T47D (cell line): ENCODE measurements at regions not wholly inside any gene's neighbourhood (a gene's known extent, or its start where the extent isn't known, plus 50 kb on each side); places are given as distances from the start of the nearest gene placed in this dataset.
"Not testable (repeated sequence)": the region's sequence is repeated elsewhere in the genome, so short reads cannot be mapped to it uniquely, and the experiment has no call there.

ENCODE experiments used
- DNase-seq, 2 experiments: peaks; one replicate each; pipeline versions ENCODE4 v3.0.0 to v3.0.0-alpha.2; 2011 to 2012; ENCODE audit warnings: low read depth in 1 of 2, low spot score in 1 of 2
- JUND ChIP-seq: IDR thresholded peaks from 2 replicates; pipeline ENCODE4 v1.6.1; 2012; ENCODE audit warnings: low read depth
- in situ Hi-C: cut with HindIII; loops from 2 replicates; pipeline ENCODE4 v1.10.0; 2016; ENCODE audit warnings: low sequenced_read_pairs, low pct_unique_long_range_greater_than_20kb

GRCh38 chr7:115356139-115356746, 434.3 kb downstream of the MDFIC start:
- in situ Hi-C loops, result no loop called here
- TF ChIP-seq JUND, result no peak
- DNase-seq, result peak in 1 of 2 experiments; percentile 13

DNA sequence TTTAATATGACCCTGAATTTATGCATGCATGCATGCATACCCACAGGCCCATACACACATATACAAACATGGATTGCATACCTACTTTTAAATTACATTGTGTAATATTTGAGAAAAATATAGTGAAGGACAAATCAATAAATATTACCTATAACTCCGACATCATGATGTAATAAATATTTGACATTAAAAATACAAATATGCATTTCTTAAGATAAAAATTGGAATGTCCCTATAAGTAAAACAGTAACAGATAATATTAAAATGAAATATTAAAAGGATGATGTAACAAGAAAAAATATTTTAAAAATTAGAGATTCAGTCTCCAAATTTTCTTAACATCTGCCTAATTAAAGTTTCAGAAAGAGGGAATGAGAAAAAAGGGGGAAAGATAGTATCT, 433.0 kb downstream of the MDFIC start:
- DNase-seq, result no peak
- in situ Hi-C loops, result no loop called here
- TF ChIP-seq JUND, result no peak

GRCh38 chr7:115352375-115352774, 430.5 kb downstream of the MDFIC start:
- no peak for TF ChIP-seq JUND
- in situ Hi-C loops, result no loop called here
- no peak for DNase-seq

DNA sequence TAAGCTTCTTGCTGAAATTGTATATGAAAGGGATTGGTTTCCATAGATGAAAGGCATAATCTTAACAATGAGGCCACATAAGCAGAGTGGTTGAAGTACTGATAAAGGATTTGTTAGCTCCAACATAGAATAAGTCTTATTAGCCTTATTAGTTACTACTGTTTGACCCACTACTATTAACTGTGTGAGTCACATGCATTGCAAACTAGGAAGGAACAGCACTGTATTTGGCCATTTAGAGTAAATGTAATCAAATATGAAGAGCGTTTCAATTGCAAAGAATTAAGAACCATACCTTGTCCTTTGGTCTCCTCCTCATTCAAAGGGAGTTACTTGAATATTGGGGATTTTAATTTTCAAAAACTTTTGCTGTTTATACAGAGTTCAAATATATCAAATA, 428.9 kb downstream of the MDFIC start:
- no peak for DNase-seq
- no peak for TF ChIP-seq JUND
- in situ Hi-C loops, result no loop called here

- TF ChIP-seq JUND, result no peak
- in situ Hi-C loops, result no loop called here
- no peak for DNase-seq
Measured at GRCh38 chr7:115349635-115350034, 427.7 kb downstream of the MDFIC start.

DNA sequence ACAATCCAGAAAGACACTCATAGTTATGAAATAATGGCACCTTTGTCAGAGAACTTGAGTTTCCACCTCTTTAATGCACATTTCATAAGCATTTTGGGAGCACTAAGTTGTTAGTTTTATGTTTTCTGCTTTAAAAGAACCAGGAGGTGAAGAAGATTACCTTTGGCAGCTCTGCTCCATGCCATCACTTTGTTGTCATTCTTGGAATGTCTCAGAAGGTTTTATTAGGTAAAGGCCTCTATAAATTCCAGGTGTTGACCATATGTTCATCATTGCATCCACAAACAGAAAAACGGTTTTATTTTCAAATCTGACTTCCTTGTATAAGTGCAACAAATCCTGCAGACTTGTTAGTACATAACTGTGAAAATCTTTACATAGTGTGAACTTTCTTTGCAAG, 424.8 kb downstream of the MDFIC start:
- no peak for TF ChIP-seq JUND
- DNase-seq, result no peak
- in situ Hi-C loops, result no loop called here

GRCh38 chr7:115340828-115341227, 418.9 kb downstream of the MDFIC start:
- DNase-seq, result peak in 1 of 2 experiments; percentile 4

GRCh38 chr7:115338016-115338415, 416.1 kb downstream of the MDFIC start:
- in situ Hi-C loops, result no loop called here
- DNase-seq, result no peak

More at GRCh38 chr7:115340828-115341227, 418.9 kb downstream of the MDFIC start:
- in situ Hi-C loops, result no loop called here
- no peak for TF ChIP-seq JUND

GRCh38 chr7:115332691-115333090, 410.8 kb downstream of the MDFIC start:
- TF ChIP-seq JUND, result no peak
- DNase-seq, result no peak
- in situ Hi-C loops, result no loop called here

More at GRCh38 chr7:115338016-115338415, 416.1 kb downstream of the MDFIC start:
- no peak for TF ChIP-seq JUND

DNA sequence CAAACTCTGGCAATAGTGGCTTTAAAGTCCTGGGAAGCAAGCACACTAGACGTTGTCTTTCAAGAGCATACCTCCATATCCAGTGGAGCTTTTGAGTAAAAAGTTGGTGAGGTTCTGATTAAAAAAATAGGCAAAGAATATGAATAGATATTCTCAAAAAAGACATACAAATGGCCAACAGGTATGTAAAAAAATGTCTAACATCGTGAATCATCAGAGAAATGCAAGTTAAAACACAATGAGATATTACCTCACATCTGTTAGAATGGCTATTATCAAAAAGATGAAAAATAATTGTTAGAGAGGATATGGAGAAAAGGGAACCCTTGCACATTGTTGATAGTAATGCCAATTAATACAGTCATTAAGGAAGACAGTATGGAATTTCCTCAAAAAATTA, 407.1 kb downstream of the MDFIC start:
- no peak for TF ChIP-seq JUND
- DNase-seq, result no peak
- in situ Hi-C loops, result no loop called here

DNA sequence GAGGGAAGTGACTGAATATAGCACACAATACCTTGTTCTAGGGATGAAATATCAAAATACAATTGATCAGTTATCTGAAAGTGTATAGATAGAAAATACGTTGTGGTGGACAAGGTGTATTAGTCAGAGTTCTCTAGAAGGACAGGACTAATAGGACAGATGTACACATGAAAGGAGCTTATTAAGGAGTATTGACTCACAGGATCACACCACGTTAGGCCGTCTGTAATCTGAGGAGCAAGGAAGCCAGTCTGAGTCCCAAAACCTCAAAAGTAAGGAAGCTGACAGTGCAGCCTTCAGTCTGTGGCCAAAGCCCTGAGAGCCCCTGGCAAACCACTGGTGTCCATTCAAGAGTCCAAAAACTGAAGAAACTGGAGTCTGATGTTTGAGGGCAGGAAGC, 406.1 kb downstream of the MDFIC start:
- DNase-seq, result no peak
- TF ChIP-seq JUND, result no peak
- in situ Hi-C loops, result no loop called here

- TF ChIP-seq JUND, result no peak
- in situ Hi-C loops, result no loop called here
- DNase-seq, result no peak
Measured at GRCh38 chr7:115327326-115327725, 405.4 kb downstream of the MDFIC start.

GRCh38 chr7:115319541-115319940, 397.6 kb downstream of the MDFIC start:
- in situ Hi-C loops, result no loop called here
- DNase-seq, result no peak
- no peak for TF ChIP-seq JUND

GRCh38 chr7:115310316-115310715, 388.4 kb downstream of the MDFIC start:
- in situ Hi-C loops, DNase-seq: not testable (repeated sequence)
